GM13976 (cell line): ENCODE measurements at regions not wholly inside any gene's neighbourhood (a gene's known extent, or its start where the extent isn't known, plus 50 kb on each side); places are given as distances from the start of the nearest gene placed in this dataset.

Experiments used
- DNase-seq: peaks from one replicate; pipeline ENCODE4 v3.0.0; 2012; ENCODE audit warnings: low spot score
- CTCF ChIP-seq: IDR thresholded peaks from 2 replicates; pipeline ENCODE4 v1.5.1; 2012; ENCODE audit warnings: borderline replicate concordance, mild to moderate bottlenecking; ENCODE audit not compliant: insufficient read depth; ENCODE audit errors: extremely low read depth, missing control alignments, control extremely low read depth
- in situ Hi-C: fragments of 300-500 bp; cut with MboI; formaldehyde crosslinking; loops from one replicate; pipeline ENCODE4 v1.12.0; 2022; ENCODE audit warnings: low sequenced_read_pairs, mixed read lengths, inconsistent platforms; ENCODE audit not compliant: unreplicated experiment

- in situ Hi-C loops = loop anchor here (10.0 kb wide), 1 partner anchor 240 kb away; no protein-coding TSS in a partner anchor
- no peak for TF ChIP-seq CTCF
- DNase-seq = no peak
Observed at GRCh38 chr14:34094384-34094783, 143.5 kb upstream of the EGLN3 start.

GRCh38 chr14:34093883-34094282 lies 143.0 kb upstream of the EGLN3 start:
- no peak for TF ChIP-seq CTCF
- in situ Hi-C loops = loop anchor here (10.0 kb wide), 1 partner anchor 239 kb away; no protein-coding TSS in a partner anchor
- DNase-seq = no peak

GRCh38 chr14:34090451-34090850 lies 139.6 kb upstream of the EGLN3 start:
- DNase-seq = no peak
- in situ Hi-C loops = loop anchor here (10.0 kb wide), 1 partner anchor 236 kb away; no protein-coding TSS in a partner anchor
- TF ChIP-seq CTCF = no peak

- DNase-seq = no peak
- in situ Hi-C loops = no loop called here
- TF ChIP-seq CTCF = no peak
Observed at GRCh38 chr14:34088914-34089313, 138.0 kb upstream of the EGLN3 start.

- in situ Hi-C loops = no loop called here
- TF ChIP-seq CTCF = no peak
- no peak for DNase-seq
Observed at GRCh38 chr14:34087571-34087970, 136.7 kb upstream of the EGLN3 start.

- in situ Hi-C loops = no loop called here
- TF ChIP-seq CTCF = no peak
- DNase-seq = no peak
Observed at GRCh38 chr14:34086223-34086757, 135.4 kb upstream of the EGLN3 start.
